Choroid plexus epithelial cell (primary cell): ENCODE measurements at regions not wholly inside any gene's neighbourhood (a gene's known extent, or its start where the extent isn't known, plus 50 kb on each side); places are given as distances from the start of the nearest gene placed in this dataset.

Experiments
- DNase-seq: peaks from one replicate; pipeline ENCODE4 v3.0.0-alpha.2; 2010; ENCODE audit warnings: low read depth
- H3K4me3 ChIP-seq: 2 replicates; pipeline ENCODE4 v1.5.1; 2011; ENCODE audit warnings: low read depth, mild to moderate bottlenecking, control low read depth, low read length, moderate library complexity
- TF ChIP-seq, protein P1 (sequence below): conservative IDR thresholded peaks from 2 replicates; pipeline ENCODE4 v1.5.1; 2011; ENCODE audit warnings: low read depth, mild to moderate bottlenecking, control low read depth, inconsistent platforms, low read length, moderate library complexity

DNA sequence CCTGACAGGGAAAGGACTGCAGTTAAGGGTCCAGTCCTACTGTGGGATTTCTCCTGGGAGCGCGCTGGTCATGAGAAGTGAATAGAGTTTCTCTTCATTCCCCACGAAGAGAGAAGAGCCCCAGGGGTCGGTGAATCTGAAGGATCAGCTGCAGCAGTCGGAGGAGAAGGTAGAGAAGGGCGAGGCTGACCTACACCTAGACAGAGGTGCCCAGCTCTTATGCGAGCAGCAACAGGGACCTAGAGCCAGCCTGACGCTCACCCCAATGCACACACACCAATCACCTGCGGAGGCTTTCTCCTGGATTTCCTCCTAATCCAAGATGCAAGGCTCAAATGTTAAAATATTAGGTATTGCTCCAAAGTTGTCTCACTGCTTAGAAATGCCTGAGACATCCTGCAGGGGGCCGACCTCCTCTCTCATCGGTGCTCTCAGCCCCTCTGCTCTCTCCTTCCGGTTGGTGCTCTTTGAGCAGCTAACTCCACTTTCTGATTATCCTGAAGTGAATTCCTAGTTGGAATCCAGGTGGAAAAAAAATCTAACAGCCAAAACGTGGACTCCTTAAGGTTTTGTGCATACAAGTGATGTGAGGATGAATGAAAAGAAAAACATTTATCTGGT, 176.4 kb downstream of the AHR start:
- no peak for DNase-seq
- TF ChIP-seq, protein P1, sequence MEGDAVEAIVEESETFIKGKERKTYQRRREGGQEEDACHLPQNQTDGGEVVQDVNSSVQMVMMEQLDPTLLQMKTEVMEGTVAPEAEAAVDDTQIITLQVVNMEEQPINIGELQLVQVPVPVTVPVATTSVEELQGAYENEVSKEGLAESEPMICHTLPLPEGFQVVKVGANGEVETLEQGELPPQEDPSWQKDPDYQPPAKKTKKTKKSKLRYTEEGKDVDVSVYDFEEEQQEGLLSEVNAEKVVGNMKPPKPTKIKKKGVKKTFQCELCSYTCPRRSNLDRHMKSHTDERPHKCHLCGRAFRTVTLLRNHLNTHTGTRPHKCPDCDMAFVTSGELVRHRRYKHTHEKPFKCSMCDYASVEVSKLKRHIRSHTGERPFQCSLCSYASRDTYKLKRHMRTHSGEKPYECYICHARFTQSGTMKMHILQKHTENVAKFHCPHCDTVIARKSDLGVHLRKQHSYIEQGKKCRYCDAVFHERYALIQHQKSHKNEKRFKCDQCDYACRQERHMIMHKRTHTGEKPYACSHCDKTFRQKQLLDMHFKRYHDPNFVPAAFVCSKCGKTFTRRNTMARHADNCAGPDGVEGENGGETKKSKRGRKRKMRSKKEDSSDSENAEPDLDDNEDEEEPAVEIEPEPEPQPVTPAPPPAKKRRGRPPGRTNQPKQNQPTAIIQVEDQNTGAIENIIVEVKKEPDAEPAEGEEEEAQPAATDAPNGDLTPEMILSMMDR: peak; percentile 57
- no peak overlapping the region for H3K4me3 ChIP-seq

DNA sequence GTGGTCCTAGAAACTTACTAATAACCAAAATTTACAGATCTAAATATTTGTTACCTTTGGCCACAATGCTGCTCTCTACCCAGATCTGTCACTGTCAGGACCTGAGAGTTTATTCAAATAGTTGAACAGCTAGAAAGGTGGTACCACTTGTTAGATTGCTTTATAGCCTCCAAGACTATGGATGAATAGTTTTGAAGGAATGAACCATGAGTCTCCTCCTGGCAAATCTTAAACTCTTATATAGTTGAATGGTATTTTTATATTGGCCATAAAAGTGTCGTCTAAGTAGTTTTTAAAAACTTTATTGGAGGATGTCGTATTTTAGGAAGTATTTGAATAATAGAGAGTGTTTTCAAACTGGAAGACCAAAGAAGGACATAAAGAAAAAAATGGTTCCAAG, 178.7 kb downstream of the AHR start:
- no peak overlapping the region for H3K4me3 ChIP-seq
- no peak for DNase-seq
- TF ChIP-seq, protein P1: no peak

DNA sequence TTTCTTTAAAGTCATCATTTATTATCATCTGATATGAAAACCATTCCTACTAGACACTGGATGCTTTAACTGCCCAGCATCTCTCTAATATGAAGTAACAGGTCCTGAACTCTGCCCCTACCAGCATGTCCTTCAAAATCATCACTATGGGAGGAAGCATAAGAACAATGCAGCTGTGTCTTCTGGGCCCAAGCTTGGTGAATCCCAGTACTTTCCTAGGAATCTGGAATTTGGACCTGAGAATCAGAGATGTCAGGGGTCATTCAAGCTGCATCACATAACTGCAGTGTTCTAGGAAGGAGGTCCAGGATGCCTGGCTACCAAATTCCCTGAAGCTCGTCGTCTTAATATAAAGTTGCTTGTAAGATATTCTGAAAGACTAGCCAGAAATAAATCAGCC, 182.7 kb downstream of the AHR start:
- DNase-seq: no peak

DNA sequence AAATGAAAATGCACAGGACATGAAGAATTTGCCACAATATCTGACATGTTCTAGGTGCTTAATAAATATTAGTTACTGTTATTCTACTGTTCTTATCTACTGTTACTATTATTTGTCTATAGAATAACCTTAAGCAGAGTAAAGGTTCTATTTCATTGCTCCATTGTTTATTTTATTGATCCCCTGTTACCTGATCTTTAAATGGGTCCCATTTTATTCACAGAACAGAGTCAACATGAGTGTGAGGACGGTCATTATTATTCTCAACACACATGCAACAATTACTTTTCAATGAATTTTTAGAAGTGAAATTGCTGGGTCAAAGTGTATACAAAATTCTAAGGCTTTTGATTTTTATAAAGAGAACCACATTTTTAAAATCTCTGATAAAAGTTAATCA, 186.9 kb downstream of the AHR start:
- TF ChIP-seq, protein P1: no peak
- H3K4me3 ChIP-seq: no peak overlapping the region
- DNase-seq: no peak

More for the DNA sequence above, 182.7 kb downstream of the AHR start:
- TF ChIP-seq, protein P1: no peak
- H3K4me3 ChIP-seq: no peak overlapping the region

DNA sequence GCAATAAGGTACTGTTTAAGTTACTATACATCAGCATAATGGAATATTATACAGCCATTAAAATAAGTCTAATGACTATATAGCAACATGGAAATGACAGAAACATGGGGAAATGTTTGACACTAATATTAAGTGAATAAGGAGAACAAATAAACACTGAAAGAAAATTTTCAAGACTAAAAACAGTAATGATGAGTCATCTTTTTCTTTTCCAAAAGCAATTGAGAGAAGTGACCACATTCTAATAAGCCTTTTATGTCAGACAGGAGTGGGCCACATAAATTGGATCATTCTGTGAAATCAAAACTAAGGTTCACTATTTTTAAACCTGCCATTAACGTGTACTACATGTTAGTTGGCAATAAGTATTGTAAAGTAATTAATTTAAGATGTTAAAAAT, 187.5 kb downstream of the AHR start:
- TF ChIP-seq, protein P1: no peak
- no peak overlapping the region for H3K4me3 ChIP-seq
- DNase-seq: no peak

DNA sequence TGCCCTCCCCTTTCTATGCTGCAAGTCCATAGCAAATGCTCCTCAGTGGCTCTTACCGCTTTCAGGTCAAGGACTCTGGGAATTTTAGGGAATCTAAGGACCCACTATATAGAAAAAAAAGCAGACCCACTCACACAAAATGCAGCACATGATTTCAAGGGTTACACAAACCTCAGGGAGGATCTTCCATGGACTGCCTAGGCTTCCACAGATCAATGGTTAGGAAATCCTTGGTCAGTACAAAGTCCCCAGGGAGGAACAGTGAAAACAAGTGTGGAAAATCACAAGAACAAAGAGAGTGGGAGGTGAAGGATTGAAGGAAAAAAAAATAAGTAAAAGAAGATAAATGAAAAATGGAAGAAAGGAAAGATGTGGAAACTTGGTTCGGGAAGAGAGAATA, 188.4 kb downstream of the AHR start:
- TF ChIP-seq, protein P1: no peak
- DNase-seq: no peak
- no peak overlapping the region for H3K4me3 ChIP-seq

DNA sequence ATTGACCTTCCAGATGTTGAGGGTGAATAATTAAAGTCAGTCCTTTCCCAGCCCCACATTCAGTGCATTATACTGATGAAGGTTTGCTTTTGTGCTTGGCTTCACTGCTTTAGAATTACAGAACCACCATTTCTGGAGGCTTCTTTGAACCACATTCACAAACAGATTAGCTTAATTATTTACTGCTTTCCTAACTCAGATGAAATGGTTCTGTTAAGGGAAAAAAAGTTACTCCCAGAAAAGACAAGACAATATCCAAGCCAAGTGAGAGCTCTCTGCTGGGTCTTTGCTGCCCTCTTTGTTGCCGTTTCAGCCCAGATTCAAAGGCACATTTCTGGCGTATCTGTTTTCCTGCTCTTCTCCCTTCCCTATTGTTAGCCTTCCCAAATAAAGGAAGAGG, 188.9 kb downstream of the AHR start:
- no peak for DNase-seq
- TF ChIP-seq, protein P1: no peak
- H3K4me3 ChIP-seq: no peak overlapping the region
